MM.1S (cell line): ENCODE measurements at regions not wholly inside any gene's neighbourhood (a gene's known extent, or its start where the extent isn't known, plus 50 kb on each side); places are given as distances from the start of the nearest gene placed in this dataset.

ENCODE experiments used
- DNase-seq: peaks from one replicate; pipeline ENCODE4 v3.0.0-alpha.2; 2015
- H2AFZ ChIP-seq: fragments of 300-600 bp; sonication (generic); 2 replicates; pipeline ENCODE4 v1.6.0; 2016; ENCODE audit warnings: antibody characterized with exemption, low read length
- H3F3A ChIP-seq: fragments of 300-600 bp; sonication (generic); 2 replicates; pipeline ENCODE4 v1.6.1; 2016; ENCODE audit warnings: mild to moderate bottlenecking, antibody characterized with exemption, low read length, moderate library complexity, mixed read lengths; ENCODE audit not compliant: insufficient read depth
- H3K27ac ChIP-seq: fragments of 300-600 bp; sonication (generic); 2 replicates; pipeline ENCODE4 v1.5.1; 2016; ENCODE audit warnings: mild to moderate bottlenecking, low read length
- H3K27me3 ChIP-seq: fragments of 300-600 bp; sonication (generic); replicated peaks from 2 replicates; pipeline ENCODE4 v1.6.0; 2016; ENCODE audit warnings: low read length; ENCODE audit not compliant: insufficient read depth
- H3K36me3 ChIP-seq: fragments of 300-600 bp; sonication (generic); replicated peaks from 2 replicates; pipeline ENCODE4 v1.6.1; 2016; ENCODE audit warnings: mild to moderate bottlenecking, low read length, mixed read lengths; ENCODE audit not compliant: insufficient read depth
- H3K4me1 ChIP-seq: fragments of 300-600 bp; sonication (generic); 2 replicates; pipeline ENCODE4 v1.6.1; 2016; ENCODE audit warnings: low read length, mixed read lengths
- H3K4me2 ChIP-seq: fragments of 300-600 bp; sonication (generic); 2 replicates; pipeline ENCODE4 v1.6.0; 2016; ENCODE audit warnings: low read depth, low read length
- H3K4me3 ChIP-seq: fragments of 300-600 bp; sonication (generic); 2 replicates; pipeline ENCODE4 v1.5.1; 2016; ENCODE audit warnings: low read length, mixed read lengths
- H3K79me2 ChIP-seq: fragments of 300-600 bp; sonication (generic); 2 replicates; pipeline ENCODE4 v1.6.1; 2016; ENCODE audit warnings: mixed run types, low read length, mixed read lengths
- H3K9ac ChIP-seq: fragments of 300-600 bp; sonication (generic); 2 replicates; pipeline ENCODE4 v1.6.1; 2016; ENCODE audit warnings: low read length, mixed read lengths
- H3K9me2 ChIP-seq: fragments of 300-600 bp; sonication (generic); replicated peaks from 2 replicates; pipeline ENCODE4 v1.6.1; 2016; ENCODE audit warnings: mild to moderate bottlenecking, low read length, mixed read lengths; ENCODE audit not compliant: insufficient read depth
- H3K9me3 ChIP-seq: fragments of 300-600 bp; sonication (generic); replicated peaks from 2 replicates; pipeline ENCODE4 v1.6.1; 2016; ENCODE audit warnings: mild to moderate bottlenecking, low read length, mixed read lengths; ENCODE audit not compliant: insufficient read depth
- H4K20me1 ChIP-seq: fragments of 300-600 bp; sonication (generic); 2 replicates; pipeline ENCODE4 v1.6.1; 2016; ENCODE audit warnings: mild to moderate bottlenecking, low read length, moderate library complexity, mixed read lengths; ENCODE audit not compliant: insufficient read depth
- EZH2 ChIP-seq: fragments of 300-600 bp; sonication (generic); optimal IDR thresholded peaks from 2 replicates; pipeline ENCODE3; 2017; ENCODE audit warnings: low read depth, mild to moderate bottlenecking, antibody characterized with exemption, low read length, mixed read lengths
- EZH2phosphoT487 ChIP-seq: fragments of 300-600 bp; sonication (generic); IDR thresholded peaks from 2 replicates; pipeline ENCODE4 v1.6.1; 2018; ENCODE audit warnings: antibody characterized with exemption, low read length
- TF ChIP-seq, protein P1 (sequence below): fragments of 300-600 bp; sonication (generic); IDR thresholded peaks from 2 replicates; pipeline ENCODE4 v1.5.1; 2016; ENCODE audit warnings: antibody characterized with exemption, low read length, mixed read lengths

DNA sequence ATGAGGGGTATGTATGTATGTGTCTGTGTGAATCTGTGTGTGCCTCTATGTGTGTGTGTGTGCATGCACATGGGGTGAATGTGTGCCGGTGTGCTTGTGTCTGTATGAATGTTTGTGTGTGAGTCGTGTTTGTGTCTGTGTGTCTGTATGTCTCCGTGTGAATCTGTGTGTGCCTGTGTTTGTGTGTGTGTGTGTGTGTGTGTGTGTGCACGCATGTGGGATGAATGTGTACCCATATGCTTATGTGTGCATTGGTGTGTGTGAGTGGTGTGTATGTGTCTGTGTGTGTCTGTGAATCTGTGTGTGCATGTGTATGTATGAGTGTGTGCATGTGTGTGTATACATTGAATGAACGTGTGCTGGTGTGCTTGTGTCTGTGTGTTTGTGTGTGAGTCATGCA lies 88.9 kb downstream of the MATN1 start:
- Histone ChIP-seq H3K9me2 (no peaks in the 10 kb centered on the region), H4K20me1 (no peaks in the 10 kb centered on the region), H3K9me3 (no peaks in the 10 kb centered on the region), H2AFZ (no peak overlapping the region), H3K4me1 (no peaks in the 10 kb centered on the region), H3K27me3 (peaks cover 100% of the 10 kb centered on the region), H3K4me3 (no peak overlapping the region), H3K4me2 (no peak overlapping the region), H3K36me3 (no peaks in the 10 kb centered on the region), H3K9ac (no peak overlapping the region), H3F3A (no peaks in the 10 kb centered on the region), H3K27ac (no peak overlapping the region), H3K79me2 (no peaks in the 10 kb centered on the region)
- no peak for DNase-seq
- TF ChIP-seq EZH2phosphoT487, result no peak
- no peak for TF ChIP-seq EZH2
- TF ChIP-seq, protein P1, sequence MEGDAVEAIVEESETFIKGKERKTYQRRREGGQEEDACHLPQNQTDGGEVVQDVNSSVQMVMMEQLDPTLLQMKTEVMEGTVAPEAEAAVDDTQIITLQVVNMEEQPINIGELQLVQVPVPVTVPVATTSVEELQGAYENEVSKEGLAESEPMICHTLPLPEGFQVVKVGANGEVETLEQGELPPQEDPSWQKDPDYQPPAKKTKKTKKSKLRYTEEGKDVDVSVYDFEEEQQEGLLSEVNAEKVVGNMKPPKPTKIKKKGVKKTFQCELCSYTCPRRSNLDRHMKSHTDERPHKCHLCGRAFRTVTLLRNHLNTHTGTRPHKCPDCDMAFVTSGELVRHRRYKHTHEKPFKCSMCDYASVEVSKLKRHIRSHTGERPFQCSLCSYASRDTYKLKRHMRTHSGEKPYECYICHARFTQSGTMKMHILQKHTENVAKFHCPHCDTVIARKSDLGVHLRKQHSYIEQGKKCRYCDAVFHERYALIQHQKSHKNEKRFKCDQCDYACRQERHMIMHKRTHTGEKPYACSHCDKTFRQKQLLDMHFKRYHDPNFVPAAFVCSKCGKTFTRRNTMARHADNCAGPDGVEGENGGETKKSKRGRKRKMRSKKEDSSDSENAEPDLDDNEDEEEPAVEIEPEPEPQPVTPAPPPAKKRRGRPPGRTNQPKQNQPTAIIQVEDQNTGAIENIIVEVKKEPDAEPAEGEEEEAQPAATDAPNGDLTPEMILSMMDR, result no peak

DNA sequence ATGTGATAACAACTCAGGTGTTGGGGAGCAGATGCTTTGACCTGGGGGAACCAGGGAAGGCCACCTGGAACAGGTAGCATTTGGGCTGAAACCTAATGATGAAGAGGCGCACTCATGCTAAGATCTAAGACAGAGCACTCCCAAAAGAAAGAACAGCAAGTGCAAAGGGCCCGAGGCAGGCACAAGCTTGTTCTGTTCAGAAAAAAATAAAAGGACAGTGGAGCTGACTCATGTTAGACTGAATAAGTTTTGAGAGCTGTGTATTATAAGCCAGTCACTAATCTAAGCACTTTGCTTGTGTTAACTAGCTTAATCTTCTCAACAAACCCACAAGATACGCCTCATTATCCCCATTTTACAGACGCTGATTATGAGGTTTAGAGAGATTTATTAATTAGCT lies 90.1 kb downstream of the MATN1 start:
- no peak overlapping the region for H3K27ac ChIP-seq
- H3K27me3 ChIP-seq, result peaks cover 99% of the 10 kb centered on the region
- H3K9me3 ChIP-seq, result no peaks in the 10 kb centered on the region
- H3K9ac ChIP-seq, result no peak overlapping the region
- no peaks in the 10 kb centered on the region for H3K9me2 ChIP-seq
- H3K4me1 ChIP-seq, result no peaks in the 10 kb centered on the region
- no peak overlapping the region for H3K4me2 ChIP-seq
- no peak overlapping the region for H3K4me3 ChIP-seq
- no peaks in the 10 kb centered on the region for H4K20me1 ChIP-seq
- no peaks in the 10 kb centered on the region for H3F3A ChIP-seq
- no peak overlapping the region for H2AFZ ChIP-seq
- TF ChIP-seq, protein P1, result no peak
- TF ChIP-seq EZH2phosphoT487 (no peak), EZH2 (no peak)
- no peak for DNase-seq
- no peaks in the 10 kb centered on the region for H3K79me2 ChIP-seq
- H3K36me3 ChIP-seq, result no peaks in the 10 kb centered on the region

DNA sequence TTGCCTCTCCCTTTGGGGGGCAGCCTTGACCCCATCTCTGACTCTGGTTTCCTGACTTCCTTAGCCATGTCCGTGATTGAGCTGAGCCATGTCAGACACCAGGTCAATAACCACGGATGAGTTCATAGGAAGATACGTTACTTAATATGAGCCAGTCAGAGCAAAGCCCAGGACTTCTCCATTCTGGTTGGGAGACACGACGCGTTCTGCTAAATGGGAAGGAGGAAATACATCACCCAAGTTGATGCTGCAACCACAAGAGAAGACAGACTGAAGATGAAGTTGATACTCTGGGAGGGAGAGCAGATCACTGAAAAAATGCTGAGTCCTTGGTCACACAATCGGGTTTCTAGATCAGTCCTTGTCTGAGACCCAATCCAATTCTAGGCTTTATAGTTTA lies 90.9 kb downstream of the MATN1 start:
- no peak overlapping the region for H3K9ac ChIP-seq
- DNase-seq, result no peak
- no peak overlapping the region for H3K4me2 ChIP-seq
- H2AFZ ChIP-seq, result no peak overlapping the region
- H3K36me3 ChIP-seq, result no peaks in the 10 kb centered on the region
- no peak overlapping the region for H3K27ac ChIP-seq
- peaks cover 98% of the 10 kb centered on the region for H3K27me3 ChIP-seq
- H3K79me2 ChIP-seq, result no peaks in the 10 kb centered on the region
- no peaks in the 10 kb centered on the region for H3K9me2 ChIP-seq
- H4K20me1 ChIP-seq, result no peaks in the 10 kb centered on the region
- TF ChIP-seq EZH2 (no peak), EZH2phosphoT487 (no peak)
- TF ChIP-seq, protein P1, result no peak
- no peaks in the 10 kb centered on the region for H3K9me3 ChIP-seq
- H3K4me3 ChIP-seq, result no peak overlapping the region
- H3K4me1 ChIP-seq, result no peaks in the 10 kb centered on the region
- no peaks in the 10 kb centered on the region for H3F3A ChIP-seq
